Fibroblast of peridontal ligament (primary cell): ENCODE measurements at regions not wholly inside any gene's neighbourhood (a gene's known extent, or its start where the extent isn't known, plus 50 kb on each side); places are given as distances from the start of the nearest gene placed in this dataset.
A peak's percentile ranks its signal among the peaks of the same experiment; 100 is the strongest.
"Not testable (repeated sequence)": the region's sequence is repeated elsewhere in the genome, so short reads cannot be mapped to it uniquely, and the experiment has no call there.

ENCODE experiments used
- DNase-seq: peaks from one replicate; pipeline ENCODE4 v3.0.0-alpha.2; 2010; ENCODE audit errors: extremely low read depth

- DNase-seq: not testable (repeated sequence)
These were observed 160.0 kb downstream of the DEFB131A start for GRCh38 chr4:9604031-9604892.

- not testable (repeated sequence) for DNase-seq
These were observed 160.6 kb downstream of the DEFB131A start for GRCh38 chr4:9604893-9605190.

GRCh38 chr4:9608300-9608699, 164.1 kb downstream of the DEFB131A start:
- no peak for DNase-seq

GRCh38 chr4:9610321-9610720, 166.1 kb downstream of the DEFB131A start:
- not testable (repeated sequence) for DNase-seq

GRCh38 chr4:9611101-9611500, 166.9 kb downstream of the DEFB131A start:
- no peak for DNase-seq

- DNase-seq: not testable (repeated sequence)
These were observed 145.0 kb upstream of the DRD5 start for GRCh38 chr4:9636411-9636810.

- DNase-seq: not testable (repeated sequence)
These were observed 121.8 kb upstream of the DRD5 start for GRCh38 chr4:9659678-9660077.

GRCh38 chr4:9660955-9661354, 120.5 kb upstream of the DRD5 start:
- DNase-seq: not testable (repeated sequence)

GRCh38 chr4:9670725-9671124, 110.7 kb upstream of the DRD5 start:
- DNase-seq: not testable (repeated sequence)

GRCh38 chr4:9677357-9677756, 104.1 kb upstream of the DRD5 start:
- DNase-seq: not testable (repeated sequence)

- DNase-seq: no peak
These were observed 101.5 kb upstream of the DRD5 start for GRCh38 chr4:9679704-9680478.

- DNase-seq: not testable (repeated sequence)
These were observed 98.3 kb upstream of the DRD5 start for GRCh38 chr4:9683174-9683573.

GRCh38 chr4:9685016-9685415, 96.4 kb upstream of the DRD5 start:
- not testable (repeated sequence) for DNase-seq

- no peak for DNase-seq
These were observed 95.7 kb upstream of the DRD5 start for GRCh38 chr4:9685692-9686091.

GRCh38 chr4:9690636-9691237, 90.7 kb upstream of the DRD5 start:
- DNase-seq: not testable (repeated sequence)

- peak; percentile 1 for DNase-seq
These were observed 90.0 kb upstream of the DRD5 start for GRCh38 chr4:9691238-9692065.

GRCh38 chr4:9692791-9693491, 88.5 kb upstream of the DRD5 start:
- not testable (repeated sequence) for DNase-seq

GRCh38 chr4:9694403-9694802, 87.0 kb upstream of the DRD5 start:
- DNase-seq: not testable (repeated sequence)

GRCh38 chr4:9695994-9696393, 85.4 kb upstream of the DRD5 start:
- not testable (repeated sequence) for DNase-seq

- not testable (repeated sequence) for DNase-seq
These were observed 84.9 kb upstream of the DRD5 start for GRCh38 chr4:9696561-9696960.

GRCh38 chr4:9702019-9702418, 79.4 kb upstream of the DRD5 start:
- not testable (repeated sequence) for DNase-seq
